OCI-M1 (cell line): ENCODE measurements at regions not wholly inside any gene's neighbourhood (a gene's known extent, or its start where the extent isn't known, plus 50 kb on each side); places are given as distances from the start of the nearest gene placed in this dataset.
A peak's percentile ranks its signal among the peaks of the same experiment; 100 is the strongest.
"Not testable (repeated sequence)": the region's sequence is repeated elsewhere in the genome, so short reads cannot be mapped to it uniquely, and the experiment has no call there.

ENCODE experiments used
- DNase-seq: peaks from one replicate; lab custom pipeline; 2025; lab: John Stamatoyannopoulos, UW

DNA sequence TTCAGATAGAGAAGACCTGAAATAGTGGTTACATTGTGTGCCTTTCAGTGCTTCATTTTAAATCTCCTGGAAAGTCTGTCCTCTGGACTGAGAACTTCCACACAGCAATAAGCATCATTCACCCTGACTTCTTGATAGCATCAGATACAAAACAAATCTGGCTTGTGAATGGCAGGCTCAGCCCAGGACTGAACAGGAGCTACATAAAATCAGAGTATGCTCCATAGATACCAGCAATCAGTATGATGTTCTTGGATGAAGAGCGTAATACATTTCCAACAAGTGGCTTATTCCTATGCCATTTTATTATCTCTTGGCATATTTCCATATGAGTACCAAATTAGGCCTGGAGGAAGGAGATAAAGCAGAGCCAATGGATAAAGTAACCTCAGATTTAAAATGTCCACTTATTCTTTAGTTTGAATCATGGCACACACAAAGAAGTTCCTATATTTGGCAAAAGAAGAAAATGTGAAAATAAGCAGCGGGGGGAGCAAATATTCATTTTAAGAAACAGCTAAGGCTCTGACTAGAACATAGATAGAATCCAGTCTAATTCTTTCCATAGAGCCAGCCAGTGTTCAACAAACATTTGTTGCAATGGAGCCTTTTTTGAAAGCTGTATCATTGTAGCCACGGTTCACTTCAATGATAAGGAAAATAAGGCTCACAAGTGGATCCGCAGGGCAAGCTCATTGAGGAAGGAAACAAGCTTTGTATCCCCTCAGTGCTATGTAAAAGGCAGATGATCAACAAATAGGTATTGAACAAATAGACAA is 230.8 kb upstream of the CHAC2 start:
- peak; percentile 20 for DNase-seq

DNA sequence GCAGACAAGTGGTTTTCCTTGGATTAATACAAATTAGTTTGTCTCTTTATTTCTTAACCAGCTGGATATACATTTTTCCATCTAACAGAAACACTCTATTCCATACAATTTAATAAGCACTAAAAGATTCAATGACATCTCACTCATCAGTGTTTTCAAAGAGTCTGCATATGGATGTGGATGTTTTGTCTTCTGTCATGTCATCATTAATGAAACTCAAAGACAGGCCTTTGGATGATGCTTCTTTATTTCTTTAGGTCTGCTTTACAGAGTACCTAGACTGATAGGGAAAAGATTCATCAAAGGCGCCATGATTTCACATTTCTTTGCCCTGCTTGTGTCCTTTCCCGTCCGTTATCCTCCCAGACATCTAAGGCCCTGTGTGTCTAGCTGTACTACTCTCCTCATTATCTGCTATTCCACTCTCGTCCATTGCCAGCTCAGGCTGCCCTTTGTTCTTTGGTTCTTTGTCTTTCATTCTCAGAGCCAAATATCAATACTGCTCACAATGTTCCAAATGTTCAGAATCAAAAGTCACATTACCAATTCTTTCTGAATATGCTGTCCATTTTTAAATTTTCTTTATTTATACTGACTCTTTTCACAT is 232.3 kb upstream of the CHAC2 start:
- no peak for DNase-seq

- no peak for DNase-seq
These were observed 237.5 kb upstream of the CHAC2 start for GRCh38 chr2:53530126-53530525.

DNA sequence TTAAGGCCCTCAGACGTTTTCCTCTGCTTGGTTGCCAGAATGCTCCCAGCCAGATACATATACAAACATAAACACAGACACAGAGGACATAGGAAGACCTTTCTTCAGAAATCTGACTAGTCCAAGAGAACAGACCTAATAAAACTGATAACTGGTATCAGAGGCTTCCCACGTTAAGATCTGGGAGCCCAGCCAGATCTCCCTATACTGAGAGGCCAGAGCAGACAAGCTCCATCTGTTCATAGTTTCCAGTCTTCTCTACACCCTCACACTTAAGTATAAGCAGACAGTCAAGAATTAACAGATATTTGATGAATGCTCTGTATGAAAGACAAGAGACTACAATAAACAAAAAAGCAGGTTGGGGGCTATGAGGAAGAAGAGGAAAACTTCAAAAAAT is 240.5 kb upstream of the CHAC2 start:
- DNase-seq: peak; percentile 10

GRCh38 chr2:53519918-53520841 is 247.4 kb upstream of the CHAC2 start:
- no peak for DNase-seq

DNA sequence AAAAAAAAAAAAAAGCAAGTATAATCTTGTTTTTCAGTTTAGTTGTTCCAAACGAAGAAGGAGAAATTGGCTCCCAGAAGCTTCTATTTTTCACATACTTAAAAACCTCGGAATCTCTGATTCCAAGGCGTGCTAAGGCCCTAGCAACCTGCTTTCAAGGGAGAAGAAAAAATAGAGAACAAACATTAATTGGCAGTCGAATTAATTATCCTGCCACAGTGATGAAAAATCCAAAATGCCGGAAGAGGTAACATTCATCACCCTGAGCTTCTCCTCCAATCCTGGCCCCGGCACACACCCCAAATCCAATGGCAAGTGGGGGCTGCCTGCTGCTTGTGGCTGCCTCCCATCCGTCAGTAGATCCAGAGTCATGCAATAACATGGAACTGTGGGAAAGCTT is 250.2 kb upstream of the CHAC2 start:
- DNase-seq: no peak

- DNase-seq: no peak
These were observed 251.0 kb upstream of the CHAC2 start for GRCh38 chr2:53516650-53517049.

- DNase-seq: no peak
These were observed 251.9 kb upstream of the CHAC2 start for GRCh38 chr2:53515435-53516332.

- no peak for DNase-seq
These were observed 254.4 kb upstream of the CHAC2 start for GRCh38 chr2:53513167-53513666.

DNA sequence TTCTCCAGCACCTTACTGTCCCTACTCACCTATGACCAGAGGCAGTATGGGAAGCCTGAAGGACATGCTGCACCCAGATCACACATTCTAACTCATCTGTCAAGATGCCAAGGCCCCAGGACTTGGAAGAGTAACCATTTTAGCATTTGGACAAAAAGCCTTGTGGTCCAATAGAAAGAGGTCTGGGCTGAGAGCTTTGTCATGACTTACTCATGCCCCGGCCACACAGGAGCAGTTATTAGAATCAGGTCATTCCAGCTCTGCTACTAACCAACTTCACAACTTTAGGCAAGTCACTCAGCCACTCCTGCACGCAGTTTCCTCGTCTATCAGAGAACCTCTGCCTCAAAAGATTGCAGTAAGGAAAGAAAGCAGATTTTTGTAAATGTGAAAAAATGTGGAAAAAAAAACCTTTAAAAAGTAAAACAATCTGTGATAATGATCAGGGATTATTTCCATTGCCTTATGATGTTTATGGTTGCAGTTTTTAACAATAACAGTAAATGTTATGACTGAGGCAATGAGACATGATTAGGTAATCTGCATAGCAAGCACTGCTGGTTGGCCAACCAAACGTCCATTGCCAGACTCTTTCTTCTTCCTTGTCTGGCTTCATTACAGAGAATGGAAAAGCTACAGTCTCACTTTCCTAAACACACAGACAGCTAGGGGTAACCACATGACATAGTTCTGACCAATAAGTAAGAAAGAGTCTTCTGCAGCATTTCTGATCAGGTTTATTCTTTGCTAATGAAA is 255.4 kb upstream of the CHAC2 start:
- no peak for DNase-seq

DNA sequence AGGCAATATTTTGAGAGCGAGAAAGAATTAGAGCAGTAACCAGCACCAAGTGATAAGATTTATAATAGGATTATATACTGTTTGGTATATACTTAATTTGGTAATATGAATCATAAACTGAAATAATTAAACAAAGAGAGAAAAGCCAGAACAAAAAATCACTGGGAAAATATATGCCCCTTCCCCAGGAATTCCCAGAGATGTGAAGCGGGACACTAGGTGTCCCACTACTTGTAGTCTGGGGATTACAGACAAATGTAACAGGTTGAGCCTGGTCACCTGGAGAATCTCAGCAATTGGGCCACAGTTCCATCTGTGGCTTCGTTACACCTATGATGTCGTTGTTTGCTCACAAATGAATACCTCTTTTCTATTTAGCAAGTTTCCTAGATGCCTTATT is 256.1 kb upstream of the CHAC2 start:
- DNase-seq: no peak

DNA sequence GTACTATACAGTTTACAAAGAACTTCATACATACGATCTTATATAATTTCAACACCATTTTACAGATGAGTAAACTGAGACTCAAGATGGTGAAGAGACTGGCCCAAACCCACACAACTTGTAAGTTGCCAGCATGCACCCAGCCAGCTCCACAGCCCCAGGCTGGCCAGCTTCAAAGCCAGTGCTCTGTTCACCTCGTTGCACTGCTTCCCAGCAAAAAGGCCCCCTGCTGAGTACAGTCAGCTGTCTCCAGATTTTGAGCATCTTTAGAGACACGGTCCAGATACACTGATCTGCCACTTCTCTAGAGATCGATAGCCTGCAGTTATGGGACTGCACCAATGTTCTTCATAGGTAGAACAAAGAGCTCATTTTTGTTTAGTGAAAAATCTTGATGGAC is 257.2 kb upstream of the CHAC2 start:
- DNase-seq: no peak

- DNase-seq: no peak
These were observed 257.7 kb upstream of the CHAC2 start for GRCh38 chr2:53509831-53510388.

GRCh38 chr2:53508667-53509066 is 258.9 kb upstream of the CHAC2 start:
- DNase-seq: peak; percentile 52

DNA sequence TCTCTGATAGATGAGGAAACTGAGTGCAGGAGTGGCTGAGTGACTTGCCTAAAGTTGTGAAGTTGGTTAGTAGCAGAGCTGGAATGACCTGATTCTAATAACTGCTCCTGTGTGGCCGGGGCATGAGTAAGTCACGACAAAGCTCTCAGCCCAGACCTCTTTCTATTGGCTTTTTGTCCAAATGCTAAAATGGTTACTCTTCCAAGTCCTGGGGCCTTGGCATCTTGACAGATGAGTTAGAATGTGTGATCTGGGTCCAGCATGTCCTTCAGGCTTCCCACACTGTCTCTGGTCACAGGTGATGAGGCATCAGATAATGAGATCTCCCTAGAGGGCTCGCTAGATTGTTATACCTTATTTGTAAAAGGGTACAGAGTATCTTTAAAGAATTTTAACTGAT is 260.5 kb upstream of the CHAC2 start:
- not testable (repeated sequence) for DNase-seq

- no peak for DNase-seq
These were observed 261.8 kb upstream of the CHAC2 start for GRCh38 chr2:53505826-53506225.

DNA sequence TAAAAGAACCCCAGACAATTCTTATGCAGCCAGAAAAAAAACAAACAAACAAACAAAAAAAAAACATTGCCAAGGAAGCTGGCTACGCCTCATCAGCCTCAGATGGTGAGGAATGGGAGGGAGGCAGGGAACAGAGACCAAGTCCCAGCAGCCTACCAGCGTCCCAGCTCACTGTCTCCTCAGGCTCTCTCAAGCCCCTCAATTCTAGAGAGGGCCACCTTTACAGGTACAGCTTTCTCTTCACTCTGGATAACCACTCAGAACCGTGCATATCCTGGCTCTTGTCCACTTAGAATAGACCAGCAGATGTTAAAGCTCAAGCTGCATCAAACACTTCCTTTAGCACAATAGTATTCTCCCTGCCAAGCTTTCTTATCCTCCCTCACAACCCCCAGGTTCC is 263.1 kb upstream of the CHAC2 start:
- DNase-seq: no peak

DNA sequence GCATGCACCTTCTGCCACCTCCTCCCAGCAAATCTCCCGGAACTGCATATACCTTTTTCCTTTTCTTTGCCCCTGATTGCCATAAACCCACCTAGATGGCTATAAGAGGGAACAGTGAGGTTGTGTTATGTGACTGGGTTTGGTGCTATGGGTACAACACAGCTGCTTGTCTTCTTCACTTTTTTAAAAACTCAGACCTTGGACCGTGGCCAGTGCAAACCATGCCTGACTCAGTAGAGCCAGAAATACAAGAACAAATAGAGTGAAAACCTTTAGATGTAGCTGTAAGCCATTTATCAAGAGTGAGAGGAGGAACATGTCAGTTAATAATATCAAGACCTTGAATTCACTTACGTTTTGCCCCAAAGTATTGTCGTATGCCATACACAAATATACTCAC is 267.4 kb upstream of the CHAC2 start:
- DNase-seq: no peak

DNA sequence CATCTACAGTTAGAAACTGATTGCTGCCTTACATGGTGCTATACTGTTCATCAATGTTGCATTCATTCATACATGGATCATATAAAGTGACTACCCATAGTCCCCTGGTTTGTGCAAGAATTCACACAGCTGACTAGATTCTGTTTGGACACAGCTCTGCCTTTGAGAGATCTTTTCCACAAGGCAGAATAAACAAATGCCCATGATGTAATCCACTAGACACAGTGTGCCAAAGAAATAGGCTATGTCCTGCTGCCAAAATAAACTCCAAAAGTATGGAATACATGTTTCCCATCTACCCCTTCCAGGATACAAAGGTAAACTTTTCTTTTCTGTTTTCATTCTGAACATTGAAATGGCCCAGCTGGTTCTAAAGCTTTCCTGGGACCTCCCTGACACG is 269.4 kb upstream of the CHAC2 start:
- no peak for DNase-seq

- no peak for DNase-seq
These were observed 270.6 kb upstream of the CHAC2 start for GRCh38 chr2:53497020-53497419.

DNA sequence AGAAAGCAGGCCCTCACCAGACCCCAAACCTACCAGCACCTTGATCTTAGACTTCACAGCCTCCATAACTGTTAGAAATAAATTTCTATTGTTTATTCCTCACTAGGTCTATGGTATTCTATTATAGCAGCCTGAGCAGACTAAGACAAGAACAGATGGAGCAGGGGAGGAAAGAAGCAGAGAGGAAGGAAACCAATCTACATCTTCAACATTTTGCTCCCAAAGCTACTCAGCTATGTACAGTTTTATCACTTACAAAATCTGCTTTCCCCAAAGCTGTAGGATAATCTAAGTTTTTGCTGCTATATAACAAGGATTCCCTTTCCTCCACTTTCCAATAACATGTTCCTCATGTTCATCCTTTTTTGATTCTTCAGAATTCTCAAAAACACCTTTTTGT is 274.4 kb upstream of the CHAC2 start:
- no peak for DNase-seq
